Kidney (tissue), 13 donors: ENCODE measurements at regions not wholly inside any gene's neighbourhood (a gene's known extent, or its start where the extent isn't known, plus 50 kb on each side); places are given as distances from the start of the nearest gene placed in this dataset.
"Not testable (repeated sequence)": the region's sequence is repeated elsewhere in the genome, so short reads cannot be mapped to it uniquely, and the experiment has no call there.

ENCODE experiments used
- DNase-seq, 5 donors: peaks; one replicate each; pipeline ENCODE4 v3.0.0-alpha.2; 2013 to 2020
- FAIRE-seq: peaks from 2 replicates; lab custom pipeline; 2012; peaks lifted over from hg19 to GRCh38; lab: Jason Lieb, UNC
- H3K27ac ChIP-seq, 2 donors: one replicate each; pipeline ENCODE4 v1.7.0; 2013; ENCODE audit warnings: low read depth in 2 of 2, low read length in 2 of 2, inconsistent platforms in 1 of 2
- H3K27me3 ChIP-seq: one replicate; pipeline ENCODE4 v1.7.1; 2013; ENCODE audit warnings: low read length, inconsistent platforms; ENCODE audit not compliant: control insufficient read depth, insufficient read depth
- H3K36me3 ChIP-seq, 3 donors: one replicate each; pipeline versions ENCODE4 v1.7.0 to v1.7.1; 2013; ENCODE audit warnings: low read length in 3 of 3, control low read depth in 1 of 3, inconsistent platforms in 1 of 3; ENCODE audit not compliant: insufficient read depth in 3 of 3, control insufficient read depth in 2 of 3
- H3K4me1 ChIP-seq, 3 donors: one replicate each; pipeline versions ENCODE4 v1.7.0 to v1.7.1; 2013; ENCODE audit warnings: low read length in 3 of 3, inconsistent platforms in 1 of 3, low read depth in 1 of 3; ENCODE audit not compliant: control insufficient read depth in 2 of 3, insufficient read depth in 2 of 3
- H3K4me3 ChIP-seq, 3 donors: one replicate each; pipeline versions ENCODE4 v1.7.0 to v1.8.1; 2013; ENCODE audit warnings: low read length in 3 of 3, control low read depth in 1 of 3, inconsistent platforms in 1 of 3
- H3K9ac ChIP-seq, 3 donors: one replicate each; pipeline versions ENCODE4 v1.7.0 to v1.7.1; 2013; ENCODE audit warnings: low read length in 3 of 3, control low read depth in 1 of 3, inconsistent platforms in 1 of 3
- H3K9me3 ChIP-seq, 3 donors: one replicate each; pipeline versions ENCODE4 v1.7.0 to v1.7.1; 2013; ENCODE audit warnings: low read length in 3 of 3, control low read depth in 1 of 3, inconsistent platforms in 1 of 3; ENCODE audit not compliant: control insufficient read depth in 2 of 3, insufficient read depth in 1 of 3
- intact Hi-C: fragments of 100-400 bp; cut with DNase I; formaldehyde crosslinking; loops from one replicate; pipeline ENCODE4 v1.11.1; 2022
- TF ChIP-seq, protein P1 (sequence below): IDR thresholded peaks from 3 replicates; pipeline ENCODE4 v1.5.1; 2012; ENCODE audit warnings: mild to moderate bottlenecking, moderate library complexity, borderline replicate concordance; ENCODE audit not compliant: insufficient read depth; ENCODE audit errors: extremely low read depth
- donor health status: control.
- donor health status: control.
- donor health status: control.
- donor health status: control.
- donor health status: control.
- donor health status: DM: yes; HTN: yes; CAD: no.
- donor health status: Normal renal cell carcinoma (clear cell type).

DNA sequence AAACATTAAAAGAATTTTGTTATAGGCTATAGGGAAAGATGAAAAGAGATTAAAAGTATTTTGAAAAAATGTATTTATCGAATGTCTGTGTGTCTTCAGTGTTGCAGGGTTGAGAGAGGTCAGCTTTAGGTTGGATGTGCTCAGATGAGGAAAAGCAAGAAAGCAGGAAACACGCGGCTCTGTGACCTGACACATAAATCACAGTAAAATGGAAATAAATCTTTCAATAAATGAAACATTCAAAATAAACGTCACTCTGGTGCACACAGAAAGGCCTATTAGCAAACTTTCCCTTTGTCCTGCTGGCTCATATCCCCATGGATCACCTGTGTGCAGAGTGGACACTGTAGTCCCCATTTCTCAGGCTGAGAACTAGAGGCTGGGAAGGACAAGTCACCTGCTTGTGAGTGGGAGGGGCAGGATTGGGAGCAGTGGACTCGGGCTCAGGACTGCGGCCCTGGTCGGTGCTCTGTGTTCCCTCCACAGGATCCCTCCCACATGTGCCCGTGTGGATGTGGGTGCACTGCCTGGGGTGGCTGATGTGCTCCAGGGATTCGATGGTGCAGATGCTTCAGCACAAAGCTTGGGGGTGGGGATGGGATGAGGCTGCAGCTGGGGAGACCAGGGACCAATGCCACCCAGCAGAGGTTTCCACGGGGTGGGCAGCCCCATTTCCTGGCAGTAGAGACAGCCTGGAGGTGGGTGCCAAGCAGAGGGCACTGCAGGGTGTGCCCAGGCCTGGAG lies 96.0 kb upstream of the IGLL5 start:
- no peak for FAIRE-seq
- H3K9me3 ChIP-seq = no peaks in the 10 kb centered on the region
- TF ChIP-seq, protein P1, sequence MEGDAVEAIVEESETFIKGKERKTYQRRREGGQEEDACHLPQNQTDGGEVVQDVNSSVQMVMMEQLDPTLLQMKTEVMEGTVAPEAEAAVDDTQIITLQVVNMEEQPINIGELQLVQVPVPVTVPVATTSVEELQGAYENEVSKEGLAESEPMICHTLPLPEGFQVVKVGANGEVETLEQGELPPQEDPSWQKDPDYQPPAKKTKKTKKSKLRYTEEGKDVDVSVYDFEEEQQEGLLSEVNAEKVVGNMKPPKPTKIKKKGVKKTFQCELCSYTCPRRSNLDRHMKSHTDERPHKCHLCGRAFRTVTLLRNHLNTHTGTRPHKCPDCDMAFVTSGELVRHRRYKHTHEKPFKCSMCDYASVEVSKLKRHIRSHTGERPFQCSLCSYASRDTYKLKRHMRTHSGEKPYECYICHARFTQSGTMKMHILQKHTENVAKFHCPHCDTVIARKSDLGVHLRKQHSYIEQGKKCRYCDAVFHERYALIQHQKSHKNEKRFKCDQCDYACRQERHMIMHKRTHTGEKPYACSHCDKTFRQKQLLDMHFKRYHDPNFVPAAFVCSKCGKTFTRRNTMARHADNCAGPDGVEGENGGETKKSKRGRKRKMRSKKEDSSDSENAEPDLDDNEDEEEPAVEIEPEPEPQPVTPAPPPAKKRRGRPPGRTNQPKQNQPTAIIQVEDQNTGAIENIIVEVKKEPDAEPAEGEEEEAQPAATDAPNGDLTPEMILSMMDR = no peak
- no peak overlapping the region for H3K9ac ChIP-seq
- intact Hi-C loops = no loop called here
- no peaks in the 10 kb centered on the region for H3K27me3 ChIP-seq
- DNase-seq = no peak
- no peak overlapping the region for H3K4me3 ChIP-seq
- no peak overlapping the region for H3K27ac ChIP-seq
- H3K4me1 ChIP-seq = peaks cover 0 to 4% (median 0%) of the 10 kb centered on the region in 3 donors
- no peaks in the 10 kb centered on the region for H3K36me3 ChIP-seq

GRCh38 chr22:22792205-22792786 lies 95.3 kb upstream of the IGLL5 start:
- H3K9ac ChIP-seq, H3K4me1 ChIP-seq, H3K36me3 ChIP-seq, H3K9me3 ChIP-seq, DNase-seq, H3K4me3 ChIP-seq, FAIRE-seq, intact Hi-C loops, H3K27me3 ChIP-seq, H3K27ac ChIP-seq: not testable (repeated sequence)

DNA sequence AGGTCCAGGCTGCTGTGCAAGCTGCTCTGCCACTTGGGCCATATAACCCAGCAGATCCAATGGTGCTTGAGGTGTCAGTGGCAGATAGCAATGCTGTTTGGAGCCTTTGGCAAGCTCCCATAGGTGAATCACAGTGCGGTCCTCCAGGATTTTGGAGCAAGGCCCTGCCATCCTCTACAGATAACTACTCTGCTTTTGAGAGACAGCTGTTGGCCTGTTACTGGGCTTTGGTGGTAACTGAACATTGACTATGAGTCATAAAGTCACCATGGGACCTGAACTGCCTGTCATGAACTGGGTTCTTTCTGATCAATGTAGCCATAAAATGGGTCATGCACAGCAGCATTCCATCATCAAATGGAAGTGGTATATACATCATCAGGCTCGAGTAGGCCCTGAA lies 92.0 kb upstream of the IGLL5 start:
- H3K4me1 ChIP-seq, intact Hi-C loops, H3K36me3 ChIP-seq, H3K27ac ChIP-seq, H3K27me3 ChIP-seq, H3K9me3 ChIP-seq, H3K9ac ChIP-seq, H3K4me3 ChIP-seq, FAIRE-seq, DNase-seq: not testable (repeated sequence)

DNA sequence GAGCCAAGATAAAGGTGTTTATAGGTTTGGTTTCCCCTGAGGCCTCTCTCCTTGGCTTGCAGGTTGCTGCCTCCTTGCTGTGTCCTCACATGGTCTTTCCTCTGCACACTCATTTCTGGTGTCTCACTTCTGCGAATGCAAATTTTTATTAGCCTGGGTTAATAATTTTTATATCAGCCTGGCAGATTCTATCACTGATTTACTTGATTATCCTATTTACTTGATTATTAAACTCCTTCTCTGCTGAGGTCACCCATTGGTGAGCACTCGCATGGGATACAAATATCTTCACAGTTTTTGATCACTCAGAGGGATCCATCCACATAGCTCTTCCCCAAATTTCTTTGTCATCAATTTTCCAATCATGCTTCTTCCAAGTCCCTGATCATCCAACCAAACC lies 90.9 kb upstream of the IGLL5 start:
- no peak for FAIRE-seq
- intact Hi-C loops = no loop called here
- no peak for DNase-seq
- Histone ChIP-seq H3K4me1 (peaks cover 0 to 4% (median 0%) of the 10 kb centered on the region in 3 donors), H3K9me3 (no peaks in the 10 kb centered on the region), H3K36me3 (no peaks in the 10 kb centered on the region), H3K9ac (no peak overlapping the region), H3K4me3 (no peak overlapping the region), H3K27me3 (no peaks in the 10 kb centered on the region), H3K27ac (no peak overlapping the region)
- TF ChIP-seq, protein P1 = no peak
